ENCODE measurements at regions not wholly inside any gene's neighbourhood (a gene's known extent, or its start where the extent isn't known, plus 50 kb on each side); places are given as distances from the start of the nearest gene placed in this dataset.

GRCh38 chr16:85384833-85385462 is 228.2 kb upstream of the GSE1 start:
- TF ChIP-seq, protein P1, sequence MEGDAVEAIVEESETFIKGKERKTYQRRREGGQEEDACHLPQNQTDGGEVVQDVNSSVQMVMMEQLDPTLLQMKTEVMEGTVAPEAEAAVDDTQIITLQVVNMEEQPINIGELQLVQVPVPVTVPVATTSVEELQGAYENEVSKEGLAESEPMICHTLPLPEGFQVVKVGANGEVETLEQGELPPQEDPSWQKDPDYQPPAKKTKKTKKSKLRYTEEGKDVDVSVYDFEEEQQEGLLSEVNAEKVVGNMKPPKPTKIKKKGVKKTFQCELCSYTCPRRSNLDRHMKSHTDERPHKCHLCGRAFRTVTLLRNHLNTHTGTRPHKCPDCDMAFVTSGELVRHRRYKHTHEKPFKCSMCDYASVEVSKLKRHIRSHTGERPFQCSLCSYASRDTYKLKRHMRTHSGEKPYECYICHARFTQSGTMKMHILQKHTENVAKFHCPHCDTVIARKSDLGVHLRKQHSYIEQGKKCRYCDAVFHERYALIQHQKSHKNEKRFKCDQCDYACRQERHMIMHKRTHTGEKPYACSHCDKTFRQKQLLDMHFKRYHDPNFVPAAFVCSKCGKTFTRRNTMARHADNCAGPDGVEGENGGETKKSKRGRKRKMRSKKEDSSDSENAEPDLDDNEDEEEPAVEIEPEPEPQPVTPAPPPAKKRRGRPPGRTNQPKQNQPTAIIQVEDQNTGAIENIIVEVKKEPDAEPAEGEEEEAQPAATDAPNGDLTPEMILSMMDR (conservative IDR thresholded peaks at IDR 0.05; ENCODE audit: low read depth, low read length): no peak
- H4K20me1 ChIP-seq (ENCODE audit: insufficient read depth): no peaks in the 10 kb centered on the region
- H3K79me2 ChIP-seq (ENCODE audit: insufficient read depth, low read depth): no peaks in the 10 kb centered on the region
- H3K4me1 ChIP-seq (ENCODE audit: low read depth, poor library complexity, severe bottlenecking): no peaks in the 10 kb centered on the region
- peaks cover 58% of the 10 kb centered on the region for H3K27me3 ChIP-seq (ENCODE audit: insufficient read depth, low read depth)
- no peak overlapping the region for H3K27ac ChIP-seq
- no peak overlapping the region for H3K4me2 ChIP-seq
- H2AFZ ChIP-seq (ENCODE audit: low read depth): no peak overlapping the region
- no peak overlapping the region for H3K4me3 ChIP-seq (IDR thresholded peaks at IDR 0.05; ENCODE audit: insufficient read depth, low read depth, low read length)
- H3K36me3 ChIP-seq (ENCODE audit: insufficient read depth): no peaks in the 10 kb centered on the region
- H3K9ac ChIP-seq: no peak overlapping the region

DNA sequence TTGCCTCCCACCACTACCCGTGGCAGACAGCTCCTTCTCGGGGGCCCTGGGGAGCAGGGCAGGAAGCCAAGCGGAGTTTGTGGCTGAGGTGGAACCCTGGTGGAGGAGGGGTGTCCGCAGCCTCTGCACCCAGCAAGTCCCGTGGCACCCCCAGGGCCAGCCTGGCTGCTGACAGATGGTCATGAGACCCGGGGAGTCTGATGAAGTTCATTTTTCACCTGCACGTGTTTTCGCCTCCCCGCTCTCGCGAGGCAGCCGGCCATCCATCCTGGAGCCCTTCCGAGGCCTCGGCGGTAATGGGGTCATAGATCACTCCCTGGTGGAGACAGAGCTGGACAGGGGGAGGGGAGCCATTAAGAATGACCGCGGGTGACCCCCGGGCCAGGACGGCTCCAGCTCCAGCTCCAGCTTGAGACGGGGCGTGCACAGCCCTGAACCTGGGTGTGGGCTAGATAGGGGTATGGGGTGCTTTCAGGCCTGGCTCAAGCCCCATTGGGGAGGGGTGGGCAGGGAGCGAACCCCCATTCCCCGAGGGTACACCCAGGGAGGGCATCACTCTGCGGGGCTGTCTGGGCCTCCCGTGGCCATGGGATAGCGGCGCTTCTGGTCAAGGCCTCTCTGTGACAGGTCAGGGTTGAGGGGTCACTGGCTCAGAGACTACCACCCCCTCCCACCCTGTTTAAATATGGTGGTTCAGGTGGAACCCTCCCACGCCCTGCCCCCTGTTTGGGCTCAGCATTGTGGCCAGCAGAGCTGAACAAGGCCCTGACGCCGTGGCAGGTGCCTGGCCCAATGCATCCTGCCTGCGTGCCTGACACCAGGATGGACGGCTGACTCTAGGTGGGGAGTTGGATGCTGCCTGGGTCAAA is 227.4 kb upstream of the GSE1 start:
- Histone ChIP-seq H2AFZ (ENCODE audit: low read depth) (no peak overlapping the region), H3K79me2 (ENCODE audit: insufficient read depth, low read depth) (no peaks in the 10 kb centered on the region), H3K4me2 (no peak overlapping the region), H3K4me1 (ENCODE audit: low read depth, poor library complexity, severe bottlenecking) (no peaks in the 10 kb centered on the region), H3K9ac (no peak overlapping the region), H3K27me3 (ENCODE audit: insufficient read depth, low read depth) (peaks cover 56% of the 10 kb centered on the region), H3K27ac (no peak overlapping the region), H4K20me1 (ENCODE audit: insufficient read depth) (no peaks in the 10 kb centered on the region), H3K4me3 (IDR thresholded peaks at IDR 0.05; ENCODE audit: insufficient read depth, low read depth, low read length) (no peak overlapping the region), H3K36me3 (ENCODE audit: insufficient read depth) (no peaks in the 10 kb centered on the region)
- TF ChIP-seq, protein P1 (conservative IDR thresholded peaks at IDR 0.05; ENCODE audit: low read depth, low read length): no peak

DNA sequence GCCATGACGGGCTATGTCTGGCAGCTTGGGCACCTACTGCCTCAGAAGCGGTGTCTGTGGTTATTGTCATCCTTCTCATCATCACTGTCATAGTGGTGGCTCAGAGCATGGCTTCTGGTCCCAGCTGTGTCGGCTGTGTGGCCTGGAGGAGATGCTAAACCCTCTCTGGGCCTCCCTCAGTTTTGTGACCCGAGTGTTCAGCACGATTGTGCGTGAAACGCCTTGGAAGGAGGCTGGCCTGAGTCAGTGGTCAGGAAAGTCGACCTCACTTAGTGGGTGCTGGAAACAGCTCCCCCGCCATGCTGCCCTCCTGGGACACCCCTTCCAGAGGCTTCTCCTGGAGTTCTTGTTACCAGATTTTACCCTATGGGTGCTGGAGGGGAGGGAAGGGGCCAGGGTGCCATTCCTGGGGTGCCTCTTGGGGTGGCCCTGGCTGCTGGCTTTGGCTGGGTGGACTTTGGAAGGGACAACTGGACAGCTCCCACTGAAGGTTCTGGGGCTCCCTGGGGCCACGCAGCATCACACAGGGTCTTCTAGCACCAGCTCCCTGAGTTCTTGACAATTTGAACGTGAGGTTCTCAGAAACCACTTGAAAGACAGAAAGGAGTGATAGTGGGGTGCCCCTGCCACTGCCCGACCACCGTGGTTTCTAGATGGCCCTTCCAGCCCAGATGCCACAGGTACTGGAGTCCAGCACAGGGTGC is 226.5 kb upstream of the GSE1 start:
- peaks cover 56% of the 10 kb centered on the region for H3K27me3 ChIP-seq (ENCODE audit: insufficient read depth, low read depth)
- H3K27ac ChIP-seq: no peak overlapping the region
- TF ChIP-seq, protein P1 (conservative IDR thresholded peaks at IDR 0.05; ENCODE audit: low read depth, low read length): no peak
- H3K4me3 ChIP-seq (IDR thresholded peaks at IDR 0.05; ENCODE audit: insufficient read depth, low read depth, low read length): no peak overlapping the region
- H3K4me2 ChIP-seq: no peak overlapping the region
- H4K20me1 ChIP-seq (ENCODE audit: insufficient read depth): no peaks in the 10 kb centered on the region
- no peaks in the 10 kb centered on the region for H3K36me3 ChIP-seq (ENCODE audit: insufficient read depth)
- no peaks in the 10 kb centered on the region for H3K79me2 ChIP-seq (ENCODE audit: insufficient read depth, low read depth)
- H3K4me1 ChIP-seq (ENCODE audit: low read depth, poor library complexity, severe bottlenecking): no peaks in the 10 kb centered on the region
- no peak overlapping the region for H3K9ac ChIP-seq
- H2AFZ ChIP-seq (ENCODE audit: low read depth): no peak overlapping the region

GRCh38 chr16:85387171-85387507 is 226.0 kb upstream of the GSE1 start:
- Histone ChIP-seq H3K9ac (no peak overlapping the region), H4K20me1 (ENCODE audit: insufficient read depth) (no peaks in the 10 kb centered on the region), H3K4me1 (ENCODE audit: low read depth, poor library complexity, severe bottlenecking) (no peaks in the 10 kb centered on the region), H3K4me3 (IDR thresholded peaks at IDR 0.05; ENCODE audit: insufficient read depth, low read depth, low read length) (no peak overlapping the region), H3K27ac (no peak overlapping the region), H2AFZ (ENCODE audit: low read depth) (no peak overlapping the region), H3K79me2 (ENCODE audit: insufficient read depth, low read depth) (no peaks in the 10 kb centered on the region), H3K27me3 (ENCODE audit: insufficient read depth, low read depth) (peaks cover 55% of the 10 kb centered on the region), H3K36me3 (ENCODE audit: insufficient read depth) (no peaks in the 10 kb centered on the region), H3K4me2 (no peak overlapping the region)
- TF ChIP-seq, protein P1 (conservative IDR thresholded peaks at IDR 0.05; ENCODE audit: low read depth, low read length): no peak

All from KMS-11 (cell line).